GM19467 (cell line): ENCODE measurements at regions not wholly inside any gene's neighbourhood (a gene's known extent, or its start where the extent isn't known, plus 50 kb on each side); places are given as distances from the start of the nearest gene placed in this dataset.

Experiments used
- ATAC-seq: cut with Tn5 transposase; IDR thresholded peaks from one replicate; pipeline ENCODE4 v1.9.1; 2021; ENCODE audit warnings: mild to moderate bottlenecking, moderate library complexity; ENCODE audit not compliant: unreplicated experiment

- no peak for ATAC-seq
Observed at GRCh38 chr2:152890736-152891135, 172.3 kb downstream of the ARL6IP6 start.

DNA sequence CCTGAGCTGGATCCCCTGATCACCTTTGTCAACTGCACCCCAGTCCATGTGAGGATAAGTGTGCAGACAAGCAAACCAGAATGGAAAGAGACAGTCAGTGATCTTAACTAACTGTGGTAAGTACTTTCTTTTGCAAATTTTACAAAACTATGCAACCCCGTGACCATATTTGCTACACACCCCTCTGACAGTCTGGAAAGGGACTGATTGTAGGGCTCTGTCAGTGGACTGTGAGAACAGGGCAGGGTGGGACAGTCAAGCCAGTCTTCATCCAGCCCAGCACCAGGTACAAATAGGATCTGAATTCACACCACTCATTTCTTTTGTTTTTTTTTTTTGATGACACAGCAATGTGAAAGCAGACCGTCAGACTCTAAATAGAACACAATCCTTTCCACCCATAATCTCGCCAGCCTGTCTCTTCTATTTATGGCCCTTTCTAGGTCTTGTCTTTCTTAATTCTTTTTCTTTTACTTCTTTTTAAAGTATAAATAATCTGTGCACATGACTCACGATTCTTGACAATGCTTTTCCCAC lies 165.6 kb downstream of the ARL6IP6 start:
- no peak for ATAC-seq

GRCh38 chr2:152881527-152881926 lies 163.1 kb downstream of the ARL6IP6 start:
- no peak for ATAC-seq

DNA sequence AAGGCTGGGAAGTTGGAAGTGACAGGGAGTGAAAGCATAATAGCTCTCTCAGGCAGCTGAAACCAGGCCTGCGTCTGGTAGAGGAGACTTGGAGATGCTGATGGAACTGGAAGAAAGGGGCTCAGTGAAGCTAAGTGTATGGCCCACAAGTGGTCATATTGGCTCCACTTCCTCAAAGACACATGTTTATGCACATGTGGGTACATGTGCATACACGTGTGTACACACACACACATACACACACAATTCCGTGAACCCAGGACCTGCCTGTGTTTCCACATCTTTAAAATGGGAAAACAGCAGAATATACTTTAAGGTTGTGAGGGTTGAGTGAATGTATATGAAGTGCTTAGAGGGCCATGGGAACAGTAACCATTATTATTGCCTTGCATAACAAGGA lies 160.9 kb downstream of the ARL6IP6 start:
- no peak for ATAC-seq

DNA sequence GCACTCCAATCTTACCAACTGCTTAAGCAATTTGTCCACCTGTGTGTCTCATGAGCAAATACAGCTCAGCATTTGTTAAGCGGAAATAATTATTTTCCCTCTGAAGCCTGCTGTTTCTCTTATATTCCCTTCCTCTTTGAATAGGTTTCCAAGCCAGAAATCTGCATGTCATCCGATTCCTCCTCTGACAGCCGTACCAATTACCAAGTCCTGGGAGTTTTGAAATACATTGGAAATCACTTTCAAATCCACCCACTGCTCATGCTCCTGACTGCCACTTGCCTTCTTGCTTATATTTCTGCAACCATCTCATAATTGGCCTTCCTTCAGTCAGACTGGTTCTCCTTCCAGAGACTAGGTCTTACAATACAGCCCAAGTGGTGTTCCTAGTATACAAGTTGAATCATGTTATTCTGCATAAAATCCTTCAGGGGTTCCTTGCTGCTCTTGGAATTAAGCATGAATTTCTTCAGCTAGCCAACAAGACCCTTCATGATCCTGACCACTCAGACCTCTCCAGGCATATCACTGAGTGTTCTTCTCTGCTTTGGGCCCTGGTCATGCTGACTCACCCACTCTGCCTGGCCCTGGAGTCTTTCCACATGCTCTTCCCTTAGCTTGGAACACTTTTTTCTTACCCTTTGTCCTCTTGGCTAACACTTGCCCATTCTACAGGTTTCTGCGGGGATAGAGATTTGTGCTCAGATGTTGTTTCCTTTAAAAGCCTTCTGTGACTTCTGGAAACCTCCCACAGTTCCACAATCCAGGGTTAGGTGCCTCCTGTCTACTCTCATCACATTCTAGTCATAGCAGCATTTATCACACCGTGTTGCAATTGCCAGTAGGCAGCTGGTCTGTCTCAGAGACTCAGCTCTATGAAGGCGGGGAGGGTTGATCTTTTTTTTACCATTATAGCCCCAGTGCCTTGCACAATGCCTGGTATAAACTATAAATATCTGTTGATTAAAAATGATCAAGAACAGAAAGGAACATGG lies 157.6 kb downstream of the ARL6IP6 start:
- ATAC-seq: no peak

- no peak for ATAC-seq
Observed at GRCh38 chr2:152874955-152875354, 156.5 kb downstream of the ARL6IP6 start.

DNA sequence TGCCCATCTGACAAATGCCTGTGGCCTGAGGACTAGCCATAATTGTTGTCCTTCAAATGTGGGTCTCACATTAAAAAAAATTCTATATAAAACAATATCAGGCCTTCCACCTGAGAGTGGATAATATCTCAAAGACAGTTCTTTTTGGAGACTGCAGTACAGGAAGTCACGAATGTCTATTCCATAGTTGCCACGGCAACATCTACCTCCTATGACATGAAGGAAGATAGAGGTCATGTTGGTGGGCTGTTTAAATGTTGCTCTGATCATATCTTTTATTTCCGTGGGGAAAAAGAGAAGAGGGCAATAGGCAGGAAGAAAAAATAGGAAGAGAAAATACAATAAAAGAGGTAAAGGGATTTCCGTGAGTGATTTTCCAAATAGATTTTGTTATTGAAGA lies 151.8 kb downstream of the ARL6IP6 start:
- ATAC-seq: no peak

- no peak for ATAC-seq
Observed at GRCh38 chr2:152867397-152867796, 149.0 kb downstream of the ARL6IP6 start.

GRCh38 chr2:152864601-152865149 lies 146.3 kb downstream of the ARL6IP6 start:
- ATAC-seq: no peak

DNA sequence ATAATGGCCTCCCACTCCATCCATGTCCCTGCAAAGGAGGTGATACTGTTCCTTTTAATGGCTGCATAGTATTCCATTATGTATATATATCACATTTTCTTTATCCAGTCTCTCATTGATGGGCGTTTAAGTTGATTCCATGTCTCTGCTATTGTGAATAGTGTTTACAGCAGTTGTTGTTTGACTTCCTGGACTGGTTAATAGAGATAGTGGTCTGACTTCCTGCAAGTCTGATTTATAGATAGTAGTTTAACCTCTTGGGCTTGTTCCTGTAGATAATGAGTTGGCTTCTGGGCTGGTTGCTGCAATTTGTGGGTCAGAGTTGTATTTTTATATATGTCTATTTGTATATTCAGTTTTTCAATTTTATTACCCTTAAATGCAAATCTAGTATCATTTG lies 145.4 kb downstream of the ARL6IP6 start:
- no peak for ATAC-seq

- no peak for ATAC-seq
Observed at GRCh38 chr2:152861349-152861942, 143.0 kb downstream of the ARL6IP6 start.

GRCh38 chr2:152858594-152859265 lies 140.3 kb downstream of the ARL6IP6 start:
- ATAC-seq: no peak

DNA sequence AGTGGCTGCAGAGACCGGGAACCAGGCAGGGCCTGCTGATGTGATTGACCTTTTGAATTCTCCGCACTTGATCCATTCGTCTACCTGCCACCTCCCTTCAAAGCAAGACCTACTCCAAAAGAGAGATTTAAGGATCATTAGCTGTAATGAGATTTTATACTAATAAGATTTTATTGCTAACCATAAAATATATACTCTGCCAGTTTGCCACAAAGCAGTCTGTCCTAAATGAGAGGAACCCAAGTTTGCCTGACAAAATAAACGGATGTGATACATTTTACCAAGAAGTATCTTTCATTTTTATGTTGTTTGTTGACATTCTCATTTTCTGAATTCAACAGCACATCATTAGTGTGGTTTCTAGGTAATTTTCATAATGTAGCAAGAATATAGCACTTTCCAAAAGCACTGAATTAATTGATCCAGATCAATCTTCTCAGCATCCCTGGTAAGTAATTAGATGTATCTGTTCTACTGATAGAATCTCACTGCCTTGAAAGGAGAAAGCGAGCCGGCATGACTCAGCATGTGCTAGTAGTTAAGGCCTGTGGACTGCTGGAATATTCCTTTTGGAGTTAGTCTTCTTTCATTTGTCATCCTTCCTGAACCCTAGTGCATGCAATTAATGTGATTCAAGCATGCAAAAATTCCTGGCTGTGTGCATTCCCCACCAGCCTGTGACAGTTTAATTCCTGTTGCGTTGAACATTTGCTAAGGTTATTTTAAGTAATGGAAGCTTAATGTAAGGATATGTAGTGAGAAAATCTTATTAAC lies 128.5 kb downstream of the ARL6IP6 start:
- ATAC-seq: no peak

- ATAC-seq: no peak
Observed at GRCh38 chr2:152835674-152836073, 117.3 kb downstream of the ARL6IP6 start.

- ATAC-seq: no peak
Observed at GRCh38 chr2:152827944-152828343, 109.5 kb downstream of the ARL6IP6 start.

- no peak for ATAC-seq
Observed at GRCh38 chr2:152826581-152827279, 108.3 kb downstream of the ARL6IP6 start.

DNA sequence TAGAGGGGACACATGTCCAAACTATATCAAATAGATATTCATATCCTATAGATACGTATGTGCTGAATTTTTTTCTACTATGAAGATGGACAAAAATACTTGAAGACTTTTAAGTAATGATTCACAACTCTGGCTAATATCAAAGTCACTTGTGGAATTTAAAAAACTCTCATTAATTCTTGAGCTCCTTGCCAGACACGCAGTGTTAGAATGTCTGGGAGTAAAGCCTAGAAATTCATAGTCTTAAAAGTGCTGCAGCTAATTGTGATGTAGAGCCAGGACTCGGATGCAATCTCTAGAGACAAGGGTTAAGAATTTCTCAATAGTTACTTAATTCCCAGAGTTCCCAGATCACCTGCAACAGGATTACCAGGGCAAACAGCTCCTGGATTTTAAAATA lies 107.4 kb downstream of the ARL6IP6 start:
- ATAC-seq: no peak

- ATAC-seq: no peak
Observed at GRCh38 chr2:152823905-152824304, 105.5 kb downstream of the ARL6IP6 start.

DNA sequence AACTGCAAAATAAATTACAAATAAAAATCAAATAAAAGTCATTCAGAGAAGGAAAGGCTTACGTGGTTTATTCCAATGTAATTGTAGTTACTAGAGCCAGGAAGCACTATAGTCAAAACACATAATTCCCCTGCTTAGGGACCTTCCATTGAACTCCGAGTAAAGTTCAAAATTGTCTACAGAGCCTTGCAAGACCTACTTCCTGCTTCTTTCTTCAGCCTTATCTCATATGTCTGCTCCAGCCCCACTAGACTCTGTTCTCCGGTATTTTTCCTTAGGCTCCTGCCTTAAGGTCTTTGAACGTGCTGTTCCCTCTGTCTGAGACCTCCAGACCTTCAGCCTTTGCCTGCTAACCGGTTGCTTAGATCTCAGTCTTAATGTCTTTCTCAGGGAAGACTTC lies 104.3 kb downstream of the ARL6IP6 start:
- no peak for ATAC-seq

- no peak for ATAC-seq
Observed at GRCh38 chr2:152820048-152820447, 101.6 kb downstream of the ARL6IP6 start.
